Liver (tissue), 8 donors: ENCODE measurements at regions not wholly inside any gene's neighbourhood (a gene's known extent, or its start where the extent isn't known, plus 50 kb on each side); places are given as distances from the start of the nearest gene placed in this dataset.

Source experiments
- DNase-seq: peaks from one replicate; pipeline ENCODE4 v3.0.0-alpha.2; 2017; ENCODE audit warnings: low spot score
- H3K27ac ChIP-seq, 2 donors: one replicate each; pipeline ENCODE4 v1.7.0; 2013; ENCODE audit warnings: inconsistent platforms in 2 of 2, low read length in 2 of 2, control low read depth in 1 of 2, low read depth in 1 of 2, mild to moderate bottlenecking in 1 of 2
- H3K27me3 ChIP-seq, 4 donors: one replicate each; pipeline versions ENCODE4 v1.6.1 to v1.7.0; 2013; ENCODE audit warnings: low read length in 3 of 4, inconsistent platforms in 1 of 4, mild to moderate bottlenecking in 1 of 4, moderate library complexity in 1 of 4; ENCODE audit not compliant: control insufficient read depth in 4 of 4, insufficient read depth in 4 of 4
- H3K36me3 ChIP-seq, 4 donors: one replicate each; pipeline versions ENCODE4 v1.6.1 to v1.7.0; 2013; ENCODE audit warnings: low read length in 3 of 4, mild to moderate bottlenecking in 3 of 4, low read depth in 1 of 4, moderate library complexity in 1 of 4; ENCODE audit not compliant: control insufficient read depth in 4 of 4, insufficient read depth in 3 of 4
- H3K4me1 ChIP-seq, 4 donors: one replicate each; pipeline versions ENCODE4 v1.6.1 to v1.7.0; 2013; ENCODE audit warnings: low read length in 3 of 4, mild to moderate bottlenecking in 3 of 4, moderate library complexity in 1 of 4; ENCODE audit not compliant: control insufficient read depth in 4 of 4, insufficient read depth in 4 of 4
- H3K4me3 ChIP-seq, 3 donors: one replicate each; pipeline versions ENCODE4 v1.6.1 to v1.7.0; 2013; ENCODE audit warnings: low read length in 3 of 3, control low read depth in 1 of 3, low read depth in 1 of 3, mild to moderate bottlenecking in 1 of 3
- H3K9ac ChIP-seq, 2 donors: one replicate each; pipeline ENCODE4 v1.7.0; 2013; ENCODE audit warnings: low read length in 2 of 2, mild to moderate bottlenecking in 2 of 2, moderate library complexity in 2 of 2, control low read depth in 1 of 2, low read depth in 1 of 2
- H3K9me3 ChIP-seq, 4 donors: one replicate each; pipeline versions ENCODE4 v1.6.1 to v1.7.0; 2013; ENCODE audit warnings: low read length in 3 of 4; ENCODE audit not compliant: control insufficient read depth in 4 of 4
- EGR1 ChIP-seq, 2 donors: IDR thresholded peaks; 2 replicates each; pipeline ENCODE4 v1.6.1; 2016 to 2018; ENCODE audit warnings: antibody characterized with exemption in 2 of 2, low read depth in 2 of 2
- FOXA1 ChIP-seq: IDR thresholded peaks from 2 replicates; pipeline ENCODE4 v1.6.1; 2016; ENCODE audit warnings: antibody characterized with exemption
- FOXA2 ChIP-seq: IDR thresholded peaks from 2 replicates; pipeline ENCODE4 v1.6.1; 2016; ENCODE audit warnings: antibody characterized with exemption
- GABPA ChIP-seq, 2 donors: IDR thresholded peaks in 1 of 2; conservative IDR thresholded peaks in 1 of 2; 2 replicates each; pipeline ENCODE4 v1.6.1; 2016; ENCODE audit warnings: antibody characterized with exemption in 2 of 2, mild to moderate bottlenecking in 1 of 2, moderate library complexity in 1 of 2
- HNF4A ChIP-seq, 2 donors: conservative IDR thresholded peaks; 2 replicates each; pipeline ENCODE4 v1.6.1; 2016; ENCODE audit warnings: antibody characterized with exemption in 2 of 2, mild to moderate bottlenecking in 2 of 2
- HNF4G ChIP-seq: IDR thresholded peaks from 2 replicates; pipeline ENCODE4 v1.6.1; 2016; ENCODE audit warnings: antibody characterized with exemption
- JUND ChIP-seq, 2 donors: IDR thresholded peaks; 2 replicates each; pipeline ENCODE4 v1.6.1; 2016; ENCODE audit warnings: antibody characterized with exemption in 2 of 2
- MAX ChIP-seq: IDR thresholded peaks from 2 replicates; pipeline ENCODE4 v1.6.1; 2016; ENCODE audit warnings: antibody characterized with exemption
- RAD21 ChIP-seq, 2 donors: IDR thresholded peaks; 2 replicates each; pipeline ENCODE4 v1.6.1; 2016; ENCODE audit warnings: antibody characterized with exemption in 2 of 2, mild to moderate bottlenecking in 2 of 2
- RXRA ChIP-seq, 2 donors: IDR thresholded peaks; 2 replicates each; pipeline ENCODE4 v1.6.1; 2017 to 2018; ENCODE audit warnings: antibody characterized with exemption in 2 of 2, mild to moderate bottlenecking in 1 of 2
- TAF1 ChIP-seq: conservative IDR thresholded peaks from 2 replicates; pipeline ENCODE4 v1.6.1; 2016; ENCODE audit warnings: antibody characterized with exemption, mild to moderate bottlenecking
- YY1 ChIP-seq: IDR thresholded peaks from 2 replicates; pipeline ENCODE4 v1.6.1; 2016; ENCODE audit warnings: antibody characterized with exemption, mild to moderate bottlenecking
- WGBS: extraction: QIAGEN DNeasy Blood & Tissue Kit; methylation state at CpG from one replicate; pipeline ENCODE4 v1.1.7; 2013; 5-methylcytosine and 5-hydroxymethylcytosine counted together
- TF ChIP-seq, protein P1 (sequence below): fragments of 150-350 bp; IDR thresholded peaks from 2 replicates; pipeline ENCODE4 v1.5.1; 2017; ENCODE audit warnings: improper control_type of control experiment, low read depth, low read length; ENCODE audit not compliant: missing input control
- TF ChIP-seq, protein P2 (sequence below): IDR thresholded peaks from 2 replicates; pipeline ENCODE4 v1.6.1; 2016; ENCODE audit warnings: antibody characterized with exemption
- TF ChIP-seq, protein P3 (sequence below): IDR thresholded peaks from 2 replicates; pipeline ENCODE4 v1.6.1; 2016; ENCODE audit warnings: antibody characterized with exemption, mild to moderate bottlenecking
- donor health status: healthy.
- donor health status: healthy.
- donor health status: healthy.
- donor health status: healthy.
- donor health status: healthy.

GRCh38 chr10:28478646-28479045 lies 54.3 kb upstream of the WAC start:
- TF ChIP-seq HNF4G, result no peak
- no peak for TF ChIP-seq TAF1
- no peak for TF ChIP-seq JUND (IDR thresholded peaks at IDR 0.05)
- no peak for TF ChIP-seq EGR1 (IDR thresholded peaks at IDR 0.05; ENCODE audit: low read depth in 2 of 2)
- TF ChIP-seq, protein P1, sequence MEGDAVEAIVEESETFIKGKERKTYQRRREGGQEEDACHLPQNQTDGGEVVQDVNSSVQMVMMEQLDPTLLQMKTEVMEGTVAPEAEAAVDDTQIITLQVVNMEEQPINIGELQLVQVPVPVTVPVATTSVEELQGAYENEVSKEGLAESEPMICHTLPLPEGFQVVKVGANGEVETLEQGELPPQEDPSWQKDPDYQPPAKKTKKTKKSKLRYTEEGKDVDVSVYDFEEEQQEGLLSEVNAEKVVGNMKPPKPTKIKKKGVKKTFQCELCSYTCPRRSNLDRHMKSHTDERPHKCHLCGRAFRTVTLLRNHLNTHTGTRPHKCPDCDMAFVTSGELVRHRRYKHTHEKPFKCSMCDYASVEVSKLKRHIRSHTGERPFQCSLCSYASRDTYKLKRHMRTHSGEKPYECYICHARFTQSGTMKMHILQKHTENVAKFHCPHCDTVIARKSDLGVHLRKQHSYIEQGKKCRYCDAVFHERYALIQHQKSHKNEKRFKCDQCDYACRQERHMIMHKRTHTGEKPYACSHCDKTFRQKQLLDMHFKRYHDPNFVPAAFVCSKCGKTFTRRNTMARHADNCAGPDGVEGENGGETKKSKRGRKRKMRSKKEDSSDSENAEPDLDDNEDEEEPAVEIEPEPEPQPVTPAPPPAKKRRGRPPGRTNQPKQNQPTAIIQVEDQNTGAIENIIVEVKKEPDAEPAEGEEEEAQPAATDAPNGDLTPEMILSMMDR, result no peak
- TF ChIP-seq, protein P2, sequence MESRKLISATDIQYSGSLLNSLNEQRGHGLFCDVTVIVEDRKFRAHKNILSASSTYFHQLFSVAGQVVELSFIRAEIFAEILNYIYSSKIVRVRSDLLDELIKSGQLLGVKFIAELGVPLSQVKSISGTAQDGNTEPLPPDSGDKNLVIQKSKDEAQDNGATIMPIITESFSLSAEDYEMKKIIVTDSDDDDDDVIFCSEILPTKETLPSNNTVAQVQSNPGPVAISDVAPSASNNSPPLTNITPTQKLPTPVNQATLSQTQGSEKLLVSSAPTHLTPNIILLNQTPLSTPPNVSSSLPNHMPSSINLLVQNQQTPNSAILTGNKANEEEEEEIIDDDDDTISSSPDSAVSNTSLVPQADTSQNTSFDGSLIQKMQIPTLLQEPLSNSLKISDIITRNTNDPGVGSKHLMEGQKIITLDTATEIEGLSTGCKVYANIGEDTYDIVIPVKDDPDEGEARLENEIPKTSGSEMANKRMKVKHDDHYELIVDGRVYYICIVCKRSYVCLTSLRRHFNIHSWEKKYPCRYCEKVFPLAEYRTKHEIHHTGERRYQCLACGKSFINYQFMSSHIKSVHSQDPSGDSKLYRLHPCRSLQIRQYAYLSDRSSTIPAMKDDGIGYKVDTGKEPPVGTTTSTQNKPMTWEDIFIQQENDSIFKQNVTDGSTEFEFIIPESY, result no peak
- no peak for TF ChIP-seq GABPA (IDR thresholded peaks at IDR 0.05 in 1 of 2, conservative IDR thresholded peaks at IDR 0.05 in 1 of 2)
- Histone ChIP-seq H3K4me1 (no peaks in the 10 kb centered on the region), H3K27me3 (no peaks in the 10 kb centered on the region), H3K4me3 (no peak overlapping the region), H3K36me3 (no peaks in the 10 kb centered on the region), H3K9me3 (no peaks in the 10 kb centered on the region), H3K9ac (no peak overlapping the region), H3K27ac (no peak overlapping the region)
- 58% methylated on average over 1 of the region's 1 CpG for WGBS
- no peak for DNase-seq

DNA sequence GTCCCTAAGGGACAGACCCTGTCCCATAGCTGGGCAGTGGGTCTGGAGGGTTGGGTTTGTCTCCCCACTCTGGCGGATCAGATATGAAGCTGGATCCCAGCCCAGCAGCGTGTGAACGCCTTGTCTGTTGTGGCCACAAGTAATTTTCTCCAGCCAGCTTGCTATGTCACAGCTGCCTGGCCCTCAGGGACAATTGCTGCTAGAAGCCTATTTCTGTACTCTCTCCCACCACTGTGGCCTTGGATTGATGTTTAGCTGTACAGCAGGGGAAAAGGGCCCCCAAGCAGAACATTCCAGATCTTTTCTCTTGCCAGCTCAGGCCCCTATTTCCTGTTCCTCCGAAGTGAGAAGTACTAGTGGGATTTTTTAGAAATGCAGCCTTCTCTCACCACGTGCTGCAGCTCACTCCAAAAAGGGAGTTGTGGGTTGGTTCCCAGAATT lies 53.5 kb upstream of the WAC start:
- H3K4me1 ChIP-seq, result no peaks in the 10 kb centered on the region
- no peak overlapping the region for H3K9ac ChIP-seq
- H3K36me3 ChIP-seq, result no peaks in the 10 kb centered on the region
- TF ChIP-seq TAF1 (no peak), RAD21 (IDR thresholded peaks at IDR 0.05) (no peak), FOXA1 (no peak), EGR1 (IDR thresholded peaks at IDR 0.05; ENCODE audit: low read depth in 2 of 2) (no peak), HNF4G (no peak), RXRA (IDR thresholded peaks at IDR 0.05) (no peak), YY1 (no peak), GABPA (IDR thresholded peaks at IDR 0.05 in 1 of 2, conservative IDR thresholded peaks at IDR 0.05 in 1 of 2) (no peak), MAX (no peak), FOXA2 (no peak), JUND (IDR thresholded peaks at IDR 0.05) (no peak), HNF4A (conservative IDR thresholded peaks at IDR 0.05) (no peak)
- TF ChIP-seq, protein P1, result no peak
- TF ChIP-seq, protein P2, result no peak
- TF ChIP-seq, protein P3, sequence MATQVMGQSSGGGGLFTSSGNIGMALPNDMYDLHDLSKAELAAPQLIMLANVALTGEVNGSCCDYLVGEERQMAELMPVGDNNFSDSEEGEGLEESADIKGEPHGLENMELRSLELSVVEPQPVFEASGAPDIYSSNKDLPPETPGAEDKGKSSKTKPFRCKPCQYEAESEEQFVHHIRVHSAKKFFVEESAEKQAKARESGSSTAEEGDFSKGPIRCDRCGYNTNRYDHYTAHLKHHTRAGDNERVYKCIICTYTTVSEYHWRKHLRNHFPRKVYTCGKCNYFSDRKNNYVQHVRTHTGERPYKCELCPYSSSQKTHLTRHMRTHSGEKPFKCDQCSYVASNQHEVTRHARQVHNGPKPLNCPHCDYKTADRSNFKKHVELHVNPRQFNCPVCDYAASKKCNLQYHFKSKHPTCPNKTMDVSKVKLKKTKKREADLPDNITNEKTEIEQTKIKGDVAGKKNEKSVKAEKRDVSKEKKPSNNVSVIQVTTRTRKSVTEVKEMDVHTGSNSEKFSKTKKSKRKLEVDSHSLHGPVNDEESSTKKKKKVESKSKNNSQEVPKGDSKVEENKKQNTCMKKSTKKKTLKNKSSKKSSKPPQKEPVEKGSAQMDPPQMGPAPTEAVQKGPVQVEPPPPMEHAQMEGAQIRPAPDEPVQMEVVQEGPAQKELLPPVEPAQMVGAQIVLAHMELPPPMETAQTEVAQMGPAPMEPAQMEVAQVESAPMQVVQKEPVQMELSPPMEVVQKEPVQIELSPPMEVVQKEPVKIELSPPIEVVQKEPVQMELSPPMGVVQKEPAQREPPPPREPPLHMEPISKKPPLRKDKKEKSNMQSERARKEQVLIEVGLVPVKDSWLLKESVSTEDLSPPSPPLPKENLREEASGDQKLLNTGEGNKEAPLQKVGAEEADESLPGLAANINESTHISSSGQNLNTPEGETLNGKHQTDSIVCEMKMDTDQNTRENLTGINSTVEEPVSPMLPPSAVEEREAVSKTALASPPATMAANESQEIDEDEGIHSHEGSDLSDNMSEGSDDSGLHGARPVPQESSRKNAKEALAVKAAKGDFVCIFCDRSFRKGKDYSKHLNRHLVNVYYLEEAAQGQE, result no peak
- H3K27ac ChIP-seq, result no peak overlapping the region
- no peaks in the 10 kb centered on the region for H3K27me3 ChIP-seq
- no peak overlapping the region for H3K4me3 ChIP-seq
- 63% methylated on average over 5 of the region's 5 CpGs for WGBS
- DNase-seq, result no peak
- no peaks in the 10 kb centered on the region for H3K9me3 ChIP-seq
